Aorta (tissue), 5 donors: ENCODE measurements at regions not wholly inside any gene's neighbourhood (a gene's known extent, or its start where the extent isn't known, plus 50 kb on each side); places are given as distances from the start of the nearest gene placed in this dataset.
"Not testable (repeated sequence)": the region's sequence is repeated elsewhere in the genome, so short reads cannot be mapped to it uniquely, and the experiment has no call there.

Source experiments
- ATAC-seq: fragments of 200-7000 bp; cut with Tn5 transposase; one replicate; pipeline ENCODE4 v1.9.1; 2022; ENCODE audit warnings: moderate library complexity; ENCODE audit not compliant: low FRiP score
- DNase-seq, 2 donors: peaks; one replicate each; pipeline ENCODE4 v3.0.0-alpha.2; 2020
- H3K27ac ChIP-seq, 2 donors: one replicate each; pipeline ENCODE4 v1.5.1; 2013; ENCODE audit warnings: low read length in 2 of 2, mild to moderate bottlenecking in 2 of 2, moderate library complexity in 2 of 2, control low read depth in 1 of 2, inconsistent platforms in 1 of 2, low read depth in 1 of 2
- H3K27me3 ChIP-seq, 2 donors: one replicate each; pipeline ENCODE4 v1.6.1; 2013; ENCODE audit warnings: control low read depth in 1 of 2, low read length in 1 of 2, mild to moderate bottlenecking in 1 of 2, moderate library complexity in 1 of 2; ENCODE audit not compliant: insufficient read depth in 2 of 2, control insufficient read depth in 1 of 2
- H3K36me3 ChIP-seq, 2 donors: one replicate each; pipeline ENCODE4 v1.6.1; 2013; ENCODE audit warnings: control low read depth in 1 of 2, low read length in 1 of 2, mild to moderate bottlenecking in 1 of 2; ENCODE audit not compliant: insufficient read depth in 2 of 2, control insufficient read depth in 1 of 2
- H3K4me1 ChIP-seq, 2 donors: one replicate each; pipeline ENCODE4 v1.6.1; 2013; ENCODE audit warnings: low read length in 2 of 2, control low read depth in 1 of 2, mild to moderate bottlenecking in 1 of 2, moderate library complexity in 1 of 2; ENCODE audit not compliant: insufficient read depth in 2 of 2, control insufficient read depth in 1 of 2
- H3K4me3 ChIP-seq, 2 donors: one replicate each; pipeline ENCODE4 v1.5.1; 2013; ENCODE audit warnings: low read length in 2 of 2, control low read depth in 1 of 2, mild to moderate bottlenecking in 1 of 2
- H3K9me3 ChIP-seq: one replicate; pipeline ENCODE4 v1.6.1; 2013; ENCODE audit warnings: mild to moderate bottlenecking, low read length; ENCODE audit not compliant: control insufficient read depth
- WGBS, 2 donors: extraction: QIAGEN DNeasy Blood & Tissue Kit; methylation state at CpG; one replicate each; pipeline ENCODE4 v1.1.7; 2013; 5-methylcytosine and 5-hydroxymethylcytosine counted together
- intact Hi-C, 2 donors: fragments of 100-400 bp; cut with DNase I; formaldehyde crosslinking; loops; one replicate each; pipeline versions ENCODE4 v1.14.2 to v1.15.0; 2022
- donor health status: healthy with polysubstance abuse.
- donor health status: Bipolar disorder and iron deficiency.
- donor health status: DM: no; HTN: no; CAD: no.
- donor health status: DM: no; HTN: no; CAD: no.
- donor health status: DM: yes; HTN: yes; CAD: no.

DNA sequence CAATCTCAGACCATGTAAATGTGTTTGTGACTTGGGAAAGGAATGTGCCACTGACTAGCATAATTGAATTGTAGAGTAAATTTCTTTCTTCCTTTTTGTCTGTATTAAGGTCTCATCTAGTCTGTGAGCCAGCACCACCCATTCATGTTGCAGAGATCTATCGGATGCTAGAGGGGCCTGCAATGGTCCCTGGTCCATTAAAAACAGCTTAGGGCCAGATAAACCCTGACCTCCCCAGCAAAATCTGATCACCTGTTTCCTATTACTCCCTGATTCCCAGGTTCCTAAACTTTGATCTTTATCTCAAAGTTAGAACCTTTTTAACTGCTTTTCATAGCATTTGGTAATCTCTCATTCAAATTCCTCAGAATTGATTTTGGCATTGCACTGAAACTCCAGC lies 174.5 kb upstream of the POC5 start:
- WGBS, 2 donors, result 53 to 95% methylated on average over 1 of the region's 1 CpG
- no peak overlapping the region for H3K4me3 ChIP-seq
- H3K9me3 ChIP-seq, result no peaks in the 10 kb centered on the region
- no peak for ATAC-seq
- no peak for DNase-seq
- H3K27me3 ChIP-seq, result no peaks in the 10 kb centered on the region
- intact Hi-C loops, result no loop called here
- no peaks in the 10 kb centered on the region for H3K36me3 ChIP-seq
- no peaks in the 10 kb centered on the region for H3K4me1 ChIP-seq
- no peak overlapping the region for H3K27ac ChIP-seq

- Histone ChIP-seq H3K36me3 (no peaks in the 10 kb centered on the region), H3K27me3 (no peaks in the 10 kb centered on the region), H3K27ac (no peak overlapping the region), H3K4me1 (no peaks in the 10 kb centered on the region), H3K4me3 (no peak overlapping the region), H3K9me3 (no peaks in the 10 kb centered on the region)
- no peak for ATAC-seq
- 55 to 73% methylated on average over 1 of the region's 1 CpG for WGBS, 2 donors
- no peak for DNase-seq
- intact Hi-C loops, result no loop called here
Measured at GRCh38 chr5:75891020-75891419, 173.8 kb upstream of the POC5 start.

GRCh38 chr5:75890546-75890945 lies 173.3 kb upstream of the POC5 start:
- ATAC-seq, result no peak
- Histone ChIP-seq H3K27ac (no peak overlapping the region), H3K4me1 (no peaks in the 10 kb centered on the region), H3K36me3 (no peaks in the 10 kb centered on the region), H3K4me3 (no peak overlapping the region), H3K27me3 (no peaks in the 10 kb centered on the region), H3K9me3 (no peaks in the 10 kb centered on the region)
- no peak for DNase-seq
- WGBS, 2 donors, result 61 to 75% methylated on average over 1 of the region's 1 CpG
- intact Hi-C loops, result no loop called here

DNA sequence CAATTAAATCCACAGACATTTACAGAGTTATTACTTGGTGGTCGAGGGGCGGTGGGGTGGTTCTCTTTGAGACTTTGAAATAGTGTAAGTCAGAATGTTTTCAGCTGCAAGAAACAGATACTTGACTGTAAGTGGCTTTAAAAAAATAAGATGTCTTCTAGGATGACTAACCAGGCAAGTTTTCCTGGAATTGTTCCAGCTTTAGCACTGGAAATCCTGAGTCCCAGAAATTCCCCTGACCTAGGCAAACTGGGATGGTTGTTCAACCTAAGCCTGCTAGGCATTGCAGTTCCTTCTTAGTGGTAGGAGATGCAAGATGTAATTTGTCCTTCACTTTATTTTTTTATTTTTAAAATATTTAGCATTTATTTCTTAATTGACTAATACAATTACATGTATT lies 169.5 kb upstream of the POC5 start:
- ATAC-seq (no peak), DNase-seq (no peak)
- Histone ChIP-seq H3K4me3 (no peak overlapping the region), H3K9me3 (no peaks in the 10 kb centered on the region), H3K4me1 (no peaks in the 10 kb centered on the region), H3K27ac (no peak overlapping the region), H3K36me3 (no peaks in the 10 kb centered on the region), H3K27me3 (no peaks in the 10 kb centered on the region)
- WGBS, 2 donors, result 77 to 82% methylated on average over 2 of the region's 2 CpGs
- intact Hi-C loops, result no loop called here

GRCh38 chr5:75885849-75886596 lies 168.8 kb upstream of the POC5 start:
- ATAC-seq (no peak), DNase-seq (no peak)
- 51% methylated on average over 2 of the region's 2 CpGs for WGBS, 2 donors
- Histone ChIP-seq H3K36me3 (no peaks in the 10 kb centered on the region), H3K4me1 (no peaks in the 10 kb centered on the region), H3K4me3 (no peak overlapping the region), H3K27ac (no peak overlapping the region), H3K27me3 (no peaks in the 10 kb centered on the region), H3K9me3 (peaks cover under 1% of the 10 kb centered on the region)
- intact Hi-C loops, result no loop called here

GRCh38 chr5:75885321-75885720 lies 168.1 kb upstream of the POC5 start:
- DNase-seq (no peak), ATAC-seq (no peak)
- H3K4me1 ChIP-seq, result no peaks in the 10 kb centered on the region
- intact Hi-C loops, result no loop called here
- no peak overlapping the region for H3K4me3 ChIP-seq
- no peaks in the 10 kb centered on the region for H3K27me3 ChIP-seq
- no peaks in the 10 kb centered on the region for H3K36me3 ChIP-seq
- 75 to 80% methylated on average over 1 of the region's 1 CpG for WGBS, 2 donors
- peaks cover 3% of the 10 kb centered on the region for H3K9me3 ChIP-seq
- no peak overlapping the region for H3K27ac ChIP-seq

DNA sequence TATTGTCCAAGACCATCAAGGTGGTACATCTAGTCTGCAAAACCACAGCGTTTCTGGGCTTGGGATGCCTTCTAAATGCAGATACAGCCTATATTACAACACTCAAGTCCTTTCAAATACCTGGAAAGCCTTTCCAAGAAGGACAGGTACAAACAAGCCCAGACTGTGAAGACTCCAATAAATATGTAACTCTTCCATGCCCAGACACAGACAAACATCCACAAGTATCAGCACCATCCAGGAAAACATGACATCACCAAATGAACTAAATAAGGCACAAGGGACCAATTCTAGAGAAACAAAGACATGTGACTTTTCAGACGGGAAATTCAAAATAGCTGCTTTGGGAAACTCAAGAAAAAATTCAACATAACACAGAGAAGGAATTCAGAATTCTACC lies 152.7 kb upstream of the POC5 start:
- no peak for DNase-seq
- Histone ChIP-seq H3K27ac (no peak overlapping the region), H3K27me3 (no peaks in the 10 kb centered on the region), H3K9me3 (peaks cover 3% of the 10 kb centered on the region), H3K36me3 (no peaks in the 10 kb centered on the region), H3K4me1 (no peaks in the 10 kb centered on the region), H3K4me3 (no peak overlapping the region)
- 34 to 35% methylated on average over 2 of the region's 2 CpGs for WGBS, 2 donors
- intact Hi-C loops, result no loop called here
- no peak for ATAC-seq

- DNase-seq (no peak), ATAC-seq (no peak)
- Histone ChIP-seq H3K27me3 (no peaks in the 10 kb centered on the region), H3K4me1 (no peaks in the 10 kb centered on the region), H3K9me3 (no peaks in the 10 kb centered on the region), H3K27ac (no peak overlapping the region), H3K36me3 (no peaks in the 10 kb centered on the region), H3K4me3 (no peak overlapping the region)
- WGBS, 2 donors, result 84 to 90% methylated on average over 5 of the region's 5 CpGs
- intact Hi-C loops, result no loop called here
Measured at GRCh38 chr5:75862872-75863271, 145.6 kb upstream of the POC5 start.

DNA sequence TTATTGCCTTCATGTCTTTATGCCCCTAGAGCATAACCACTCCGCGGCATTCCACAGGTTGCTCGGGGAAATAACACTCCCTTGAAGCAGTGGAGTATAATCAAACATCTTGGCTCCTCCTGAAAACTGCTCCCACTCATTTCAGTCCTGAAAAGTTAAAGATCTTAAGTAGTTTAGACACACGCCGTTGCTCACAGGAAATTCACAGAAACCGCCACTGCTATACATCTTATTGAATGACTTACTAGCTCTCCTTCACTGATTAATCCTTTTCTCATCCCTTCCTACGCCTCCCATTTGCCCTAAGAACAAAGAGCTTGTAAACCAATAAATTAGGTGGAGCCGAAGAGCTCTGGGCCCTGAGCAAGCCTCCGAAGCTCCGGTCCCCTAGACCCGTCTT lies 142.4 kb upstream of the POC5 start:
- ATAC-seq, intact Hi-C loops, H3K36me3 ChIP-seq, H3K27me3 ChIP-seq, H3K9me3 ChIP-seq, DNase-seq, H3K4me1 ChIP-seq, H3K4me3 ChIP-seq, H3K27ac ChIP-seq: not testable (repeated sequence)
- WGBS, 2 donors, result 72 to 73% methylated on average over 11 of the region's 11 CpGs
